ENCODE measurements at regions not wholly inside any gene's neighbourhood (a gene's known extent, or its start where the extent isn't known, plus 50 kb on each side); places are given as distances from the start of the nearest gene placed in this dataset.
"Not testable (repeated sequence)": the region's sequence is repeated elsewhere in the genome, so short reads cannot be mapped to it uniquely, and the experiment has no call there.

DNA sequence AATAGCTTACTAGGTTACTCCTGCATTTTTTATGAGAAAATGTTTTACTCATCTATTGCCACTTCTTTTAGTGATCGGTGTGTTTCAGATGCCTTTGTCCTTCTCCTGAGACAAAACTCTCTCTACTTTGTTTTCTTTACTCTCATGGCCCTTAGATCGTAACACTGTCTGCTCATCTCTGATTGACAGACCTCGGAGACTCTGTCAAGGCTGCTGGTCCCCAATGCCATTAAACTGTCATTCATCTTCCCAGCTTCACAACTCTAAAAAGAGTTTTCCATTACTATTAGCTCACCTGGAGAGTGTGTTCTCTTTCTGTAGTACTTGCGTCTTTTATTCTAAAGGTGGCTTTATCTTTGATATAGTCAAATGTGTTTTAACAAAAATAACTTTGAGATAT, 765.2 kb downstream of the SLITRK1 start:
- Mint-ChIP-seq H3K4me3 (no peak overlapping the region), H3K27ac (no peak overlapping the region), H3K27me3 (no peaks in the 10 kb centered on the region), H3K36me3 (ENCODE audit: low read depth) (no peaks in the 10 kb centered on the region), H3K4me1 (no peaks in the 10 kb centered on the region), H3K9me3 (peaks cover 7% of the 10 kb centered on the region)
- intact Hi-C loops (cut with micrococcal nuclease): no loop called here
- DNase-seq (no peak), ATAC-seq (ENCODE audit: low read depth) (no peak)
- CTCF ChIA-PET: no interaction called here
- TF ChIP-seq CTCF (IDR thresholded peaks at IDR 0.05): no peak
- POLR2A ChIA-PET: no interaction called here

DNA sequence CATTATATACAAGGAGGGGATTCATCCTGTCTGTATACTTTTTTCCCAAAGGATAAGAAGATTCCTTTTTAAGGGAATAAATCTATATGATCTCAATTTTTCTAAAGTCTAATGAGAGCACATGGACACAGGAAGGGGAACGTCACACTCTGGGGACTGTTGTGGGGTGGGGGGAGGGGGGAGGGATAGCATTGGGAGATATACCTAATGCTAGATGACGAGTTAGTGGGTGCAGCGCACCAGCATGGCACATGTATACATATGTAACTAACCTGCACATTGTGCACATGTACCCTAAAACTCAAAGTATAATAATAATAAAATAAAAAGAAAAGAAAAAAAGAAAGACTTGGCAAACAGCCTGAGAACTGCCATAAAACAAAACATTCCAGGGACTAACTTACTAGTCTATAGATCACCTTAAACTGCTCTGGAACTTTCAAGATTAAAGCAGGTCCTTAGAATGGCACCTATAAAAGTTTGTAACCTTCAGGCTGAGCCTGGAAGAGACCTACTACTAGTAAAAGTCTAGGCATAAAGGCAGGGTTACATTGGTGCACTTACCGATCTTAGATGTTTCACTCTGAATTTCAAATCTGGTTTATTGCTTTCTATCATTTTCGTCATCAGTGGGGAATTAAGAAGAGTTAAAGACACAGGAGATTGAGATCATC, 780.6 kb downstream of the SLITRK1 start:
- POLR2A ChIA-PET; H3K27ac Mint-ChIP-seq; CTCF ChIA-PET; H3K27me3 Mint-ChIP-seq; ATAC-seq (ENCODE audit: low read depth); H3K36me3 Mint-ChIP-seq (ENCODE audit: low read depth); H3K4me1 Mint-ChIP-seq; DNase-seq; H3K4me3 Mint-ChIP-seq; intact Hi-C loops (cut with micrococcal nuclease): not testable (repeated sequence)
- H3K9me3 Mint-ChIP-seq: peaks cover 10% of the 10 kb centered on the region

GRCh38 chr13:83100237-83100636, 782.0 kb downstream of the SLITRK1 start:
- Mint-ChIP-seq H3K27ac (no peak overlapping the region), H3K27me3 (no peaks in the 10 kb centered on the region), H3K4me3 (no peak overlapping the region), H3K36me3 (ENCODE audit: low read depth) (no peaks in the 10 kb centered on the region), H3K9me3 (peaks cover 10% of the 10 kb centered on the region), H3K4me1 (no peaks in the 10 kb centered on the region)
- intact Hi-C loops (cut with micrococcal nuclease): no loop called here
- TF ChIP-seq CTCF (IDR thresholded peaks at IDR 0.05): no peak
- ATAC-seq (ENCODE audit: low read depth): no peak
- ChIA-PET CTCF (no interaction called here), POLR2A (no interaction called here)
- DNase-seq: no peak

- ChIA-PET POLR2A (no interaction called here), CTCF (no interaction called here)
- ATAC-seq (ENCODE audit: low read depth) (no peak), DNase-seq (no peak)
- Mint-ChIP-seq H3K27ac (no peak overlapping the region), H3K9me3 (peaks cover 25% of the 10 kb centered on the region), H3K36me3 (ENCODE audit: low read depth) (no peaks in the 10 kb centered on the region), H3K4me3 (no peak overlapping the region), H3K4me1 (no peaks in the 10 kb centered on the region), H3K27me3 (no peaks in the 10 kb centered on the region)
- intact Hi-C loops (cut with micrococcal nuclease): no loop called here
- TF ChIP-seq CTCF (IDR thresholded peaks at IDR 0.05): no peak
Observed at GRCh38 chr13:83088858-83089257, 793.4 kb downstream of the SLITRK1 start.

DNA sequence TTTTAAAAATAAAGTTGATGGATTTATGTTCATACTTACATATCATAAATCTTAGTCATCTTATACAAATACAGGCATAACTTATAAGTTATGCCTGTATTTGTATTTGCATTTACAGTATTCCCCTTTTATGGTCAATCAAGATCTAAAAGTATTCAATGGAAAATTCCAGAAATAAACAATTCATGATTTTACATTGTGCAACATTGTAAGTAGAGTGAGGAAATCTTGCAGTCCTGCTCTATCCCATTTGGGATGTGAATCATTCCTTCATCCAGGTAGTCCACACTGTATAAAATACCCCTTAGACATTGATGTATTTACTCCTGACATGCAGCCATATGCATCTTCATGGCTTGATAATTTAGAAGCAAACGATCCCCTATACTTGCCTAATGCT, 795.3 kb downstream of the SLITRK1 start:
- Mint-ChIP-seq H3K4me3 (no peak overlapping the region), H3K36me3 (ENCODE audit: low read depth) (no peaks in the 10 kb centered on the region), H3K4me1 (no peaks in the 10 kb centered on the region), H3K27ac (no peak overlapping the region), H3K9me3 (peaks cover 24% of the 10 kb centered on the region), H3K27me3 (no peaks in the 10 kb centered on the region)
- no peak for TF ChIP-seq CTCF (IDR thresholded peaks at IDR 0.05)
- ATAC-seq (ENCODE audit: low read depth): no peak
- CTCF ChIA-PET: no interaction called here
- no peak for DNase-seq
- POLR2A ChIA-PET: no interaction called here
- intact Hi-C loops (cut with micrococcal nuclease): no loop called here

- H3K4me3 Mint-ChIP-seq: no peak overlapping the region
- H3K9me3 Mint-ChIP-seq: peaks cover 18% of the 10 kb centered on the region
- H3K36me3 Mint-ChIP-seq (ENCODE audit: low read depth): no peaks in the 10 kb centered on the region
- POLR2A ChIA-PET: no interaction called here
- H3K27ac Mint-ChIP-seq: no peak overlapping the region
- intact Hi-C loops (cut with micrococcal nuclease): no loop called here
- H3K4me1 Mint-ChIP-seq: no peaks in the 10 kb centered on the region
- no peak for TF ChIP-seq CTCF (IDR thresholded peaks at IDR 0.05)
- ATAC-seq (ENCODE audit: low read depth) (no peak), DNase-seq (no peak)
- CTCF ChIA-PET: no interaction called here
- H3K27me3 Mint-ChIP-seq: no peaks in the 10 kb centered on the region
Observed at GRCh38 chr13:83086088-83086487, 796.2 kb downstream of the SLITRK1 start.
